ENCODE measurements at regions not wholly inside any gene's neighbourhood (a gene's known extent, or its start where the extent isn't known, plus 50 kb on each side); places are given as distances from the start of the nearest gene placed in this dataset.
"Not testable (repeated sequence)": the region's sequence is repeated elsewhere in the genome, so short reads cannot be mapped to it uniquely, and the experiment has no call there.

DNA sequence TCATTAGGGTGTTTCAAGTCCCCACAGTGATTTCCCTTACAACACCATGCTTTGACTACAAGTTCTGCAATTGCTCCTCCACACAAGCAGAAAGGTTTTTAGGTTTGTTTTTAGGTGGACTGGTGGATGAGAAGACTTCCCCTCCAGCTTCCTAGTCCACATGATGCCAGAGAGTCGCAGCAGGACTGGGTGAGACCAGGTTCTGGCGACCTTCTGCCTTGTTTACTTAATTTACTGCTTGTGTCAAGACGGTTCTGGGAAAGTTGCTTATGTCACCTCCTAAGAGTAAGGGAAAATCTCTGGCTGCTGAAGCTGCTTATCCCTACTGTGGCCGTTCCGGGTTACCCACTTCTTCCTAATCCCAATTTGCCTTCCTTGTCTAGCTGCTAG lies 76.4 kb downstream of the GLUL start:
- H4K20me1 ChIP-seq (ENCODE audit: insufficient read depth, low read length): no peaks in the 10 kb centered on the region
- TF ChIP-seq, protein P1, sequence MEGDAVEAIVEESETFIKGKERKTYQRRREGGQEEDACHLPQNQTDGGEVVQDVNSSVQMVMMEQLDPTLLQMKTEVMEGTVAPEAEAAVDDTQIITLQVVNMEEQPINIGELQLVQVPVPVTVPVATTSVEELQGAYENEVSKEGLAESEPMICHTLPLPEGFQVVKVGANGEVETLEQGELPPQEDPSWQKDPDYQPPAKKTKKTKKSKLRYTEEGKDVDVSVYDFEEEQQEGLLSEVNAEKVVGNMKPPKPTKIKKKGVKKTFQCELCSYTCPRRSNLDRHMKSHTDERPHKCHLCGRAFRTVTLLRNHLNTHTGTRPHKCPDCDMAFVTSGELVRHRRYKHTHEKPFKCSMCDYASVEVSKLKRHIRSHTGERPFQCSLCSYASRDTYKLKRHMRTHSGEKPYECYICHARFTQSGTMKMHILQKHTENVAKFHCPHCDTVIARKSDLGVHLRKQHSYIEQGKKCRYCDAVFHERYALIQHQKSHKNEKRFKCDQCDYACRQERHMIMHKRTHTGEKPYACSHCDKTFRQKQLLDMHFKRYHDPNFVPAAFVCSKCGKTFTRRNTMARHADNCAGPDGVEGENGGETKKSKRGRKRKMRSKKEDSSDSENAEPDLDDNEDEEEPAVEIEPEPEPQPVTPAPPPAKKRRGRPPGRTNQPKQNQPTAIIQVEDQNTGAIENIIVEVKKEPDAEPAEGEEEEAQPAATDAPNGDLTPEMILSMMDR (IDR thresholded peaks at IDR 0.05; ENCODE audit: low read length): no peak
- TF ChIP-seq EZH2 (IDR thresholded peaks at IDR 0.05; ENCODE audit: borderline replicate concordance, low read length): no peak
- no peak overlapping the region for H3K4me2 ChIP-seq (ENCODE audit: low read length)
- H3F3A ChIP-seq (ENCODE audit: insufficient read depth, low read length): no peaks in the 10 kb centered on the region
- no peak overlapping the region for H3K4me3 ChIP-seq (ENCODE audit: low read depth, low read length, poor library complexity, severe bottlenecking)
- H3K9me2 ChIP-seq (ENCODE audit: low read depth, low read length): no peaks in the 10 kb centered on the region
- H3K27ac ChIP-seq (ENCODE audit: low read depth, low read length, poor library complexity, severe bottlenecking): no peak overlapping the region
- H3K79me2 ChIP-seq (ENCODE audit: insufficient read depth, low read length): no peaks in the 10 kb centered on the region
- H3K9ac ChIP-seq (ENCODE audit: low read length): no peak overlapping the region
- no peaks in the 10 kb centered on the region for H3K9me3 ChIP-seq (ENCODE audit: low read length)
- no peak overlapping the region for H2AFZ ChIP-seq (ENCODE audit: low read length)
- H3K4me1 ChIP-seq (ENCODE audit: insufficient read depth, low read length, severe bottlenecking): no peaks in the 10 kb centered on the region
- no peaks in the 10 kb centered on the region for H3K36me3 ChIP-seq (ENCODE audit: insufficient read depth, low read length)
- no peaks in the 10 kb centered on the region for H3K27me3 ChIP-seq (ENCODE audit: insufficient read depth, low read length)

DNA sequence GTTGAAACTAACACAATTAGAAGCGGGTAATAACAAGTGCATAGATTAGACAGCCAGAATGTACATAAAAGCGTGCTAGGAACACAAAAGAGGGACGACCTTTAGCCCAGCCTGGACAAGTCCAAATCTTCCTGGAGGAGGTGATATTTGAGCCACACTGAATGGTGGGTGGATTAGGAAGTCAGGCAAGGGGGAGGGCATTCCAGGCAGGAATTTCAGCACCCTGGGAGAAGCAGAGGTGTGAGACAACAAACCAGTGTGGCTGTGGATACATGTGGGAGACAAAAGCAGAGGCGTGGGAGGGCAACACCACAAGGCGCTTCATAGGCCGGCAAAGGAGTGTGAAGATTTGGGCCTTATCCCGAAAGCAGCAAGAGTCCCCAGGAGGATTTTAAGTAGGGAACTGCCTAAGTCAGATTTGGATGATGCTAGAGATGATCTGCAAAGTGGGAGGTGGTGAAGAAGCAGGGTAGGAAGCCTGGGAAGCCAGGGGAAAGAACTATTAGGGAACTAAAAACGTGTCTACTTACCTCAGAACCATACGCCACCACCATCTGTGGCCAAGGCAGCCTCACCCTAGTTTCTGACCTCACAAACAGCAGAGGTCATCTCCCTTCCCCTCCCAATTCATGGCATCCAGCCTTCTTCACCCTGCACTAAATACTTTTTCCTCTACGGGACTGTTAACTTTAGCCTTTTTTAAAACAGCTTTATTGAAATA lies 81.8 kb downstream of the GLUL start:
- H3K4me1 ChIP-seq (ENCODE audit: insufficient read depth, low read length, severe bottlenecking): no peaks in the 10 kb centered on the region
- H3K79me2 ChIP-seq (ENCODE audit: insufficient read depth, low read length): no peaks in the 10 kb centered on the region
- H3K9me2 ChIP-seq (ENCODE audit: low read depth, low read length): no peaks in the 10 kb centered on the region
- no peak overlapping the region for H3K4me3 ChIP-seq (ENCODE audit: low read depth, low read length, poor library complexity, severe bottlenecking)
- H2AFZ ChIP-seq (ENCODE audit: low read length): no peak overlapping the region
- no peaks in the 10 kb centered on the region for H3K9me3 ChIP-seq (ENCODE audit: low read length)
- no peak overlapping the region for H3K4me2 ChIP-seq (ENCODE audit: low read length)
- no peaks in the 10 kb centered on the region for H3K36me3 ChIP-seq (ENCODE audit: insufficient read depth, low read length)
- no peaks in the 10 kb centered on the region for H4K20me1 ChIP-seq (ENCODE audit: insufficient read depth, low read length)
- H3K27me3 ChIP-seq (ENCODE audit: insufficient read depth, low read length): no peaks in the 10 kb centered on the region
- no peak overlapping the region for H3K9ac ChIP-seq (ENCODE audit: low read length)
- no peak overlapping the region for H3K27ac ChIP-seq (ENCODE audit: low read depth, low read length, poor library complexity, severe bottlenecking)
- TF ChIP-seq, protein P1 (IDR thresholded peaks at IDR 0.05; ENCODE audit: low read length): no peak
- TF ChIP-seq EZH2 (IDR thresholded peaks at IDR 0.05; ENCODE audit: borderline replicate concordance, low read length): no peak
- H3F3A ChIP-seq (ENCODE audit: insufficient read depth, low read length): no peaks in the 10 kb centered on the region

DNA sequence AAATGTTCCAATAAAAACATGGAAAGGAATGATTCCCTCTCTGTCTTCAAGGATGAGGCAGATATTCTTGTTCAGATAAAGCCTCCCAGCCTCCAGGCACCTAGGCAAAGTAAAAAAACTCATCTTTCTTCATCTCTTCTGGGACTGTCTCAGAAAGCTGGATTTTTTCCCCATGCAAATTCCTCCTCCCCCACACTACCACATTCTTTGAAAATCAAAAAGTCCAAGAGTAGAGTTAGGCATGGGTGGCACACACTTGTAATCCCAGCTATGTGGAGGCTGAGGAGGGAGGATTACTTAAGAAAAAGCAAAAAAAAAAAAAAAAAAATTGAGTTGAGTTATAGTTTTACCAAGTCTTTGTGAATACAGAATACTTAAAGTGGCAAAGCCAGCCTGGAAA lies 82.8 kb downstream of the GLUL start:
- H3F3A ChIP-seq (ENCODE audit: insufficient read depth, low read length): no peaks in the 10 kb centered on the region

DNA sequence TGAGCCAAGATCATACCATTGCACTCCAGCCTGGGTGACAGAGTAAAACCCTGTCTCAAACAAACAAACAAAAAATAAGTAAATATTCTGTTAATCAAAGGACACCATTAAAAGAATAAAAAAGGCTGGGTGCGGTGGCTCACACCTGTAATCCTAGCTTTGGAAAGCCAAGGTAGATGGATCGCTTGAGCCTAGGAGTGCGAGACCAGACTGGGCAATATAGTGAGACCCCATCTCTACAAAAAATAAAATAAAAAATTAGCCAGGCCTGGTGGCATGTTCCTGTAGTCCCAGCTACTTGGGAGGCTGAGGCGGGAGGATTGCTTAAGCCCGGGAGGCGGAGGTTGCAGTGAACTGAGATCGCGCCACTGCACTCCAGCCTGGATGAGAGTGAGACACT lies 84.1 kb downstream of the GLUL start:
- not testable (repeated sequence) for H3K9me2 ChIP-seq (ENCODE audit: low read depth, low read length); H3K4me3 ChIP-seq (ENCODE audit: low read depth, low read length, poor library complexity, severe bottlenecking); H3K4me2 ChIP-seq (ENCODE audit: low read length); H3K36me3 ChIP-seq (ENCODE audit: insufficient read depth, low read length); H3K27me3 ChIP-seq (ENCODE audit: insufficient read depth, low read length); H3K79me2 ChIP-seq (ENCODE audit: insufficient read depth, low read length); H2AFZ ChIP-seq (ENCODE audit: low read length); H3F3A ChIP-seq (ENCODE audit: insufficient read depth, low read length); H3K4me1 ChIP-seq (ENCODE audit: insufficient read depth, low read length, severe bottlenecking); H3K9me3 ChIP-seq (ENCODE audit: low read length); H3K27ac ChIP-seq (ENCODE audit: low read depth, low read length, poor library complexity, severe bottlenecking); H4K20me1 ChIP-seq (ENCODE audit: insufficient read depth, low read length); H3K9ac ChIP-seq (ENCODE audit: low read length)

More for the DNA sequence above, 82.8 kb downstream of the GLUL start:
- no peaks in the 10 kb centered on the region for H3K27me3 ChIP-seq (ENCODE audit: insufficient read depth, low read length)
- no peak for TF ChIP-seq EZH2 (IDR thresholded peaks at IDR 0.05; ENCODE audit: borderline replicate concordance, low read length)
- TF ChIP-seq, protein P1 (IDR thresholded peaks at IDR 0.05; ENCODE audit: low read length): no peak
- H3K9me3 ChIP-seq (ENCODE audit: low read length): no peaks in the 10 kb centered on the region
- no peaks in the 10 kb centered on the region for H4K20me1 ChIP-seq (ENCODE audit: insufficient read depth, low read length)
- no peak overlapping the region for H3K27ac ChIP-seq (ENCODE audit: low read depth, low read length, poor library complexity, severe bottlenecking)
- H3K4me3 ChIP-seq (ENCODE audit: low read depth, low read length, poor library complexity, severe bottlenecking): no peak overlapping the region
- H3K9ac ChIP-seq (ENCODE audit: low read length): no peak overlapping the region
- no peaks in the 10 kb centered on the region for H3K9me2 ChIP-seq (ENCODE audit: low read depth, low read length)
- no peaks in the 10 kb centered on the region for H3K36me3 ChIP-seq (ENCODE audit: insufficient read depth, low read length)
- H3K4me2 ChIP-seq (ENCODE audit: low read length): no peak overlapping the region
- no peaks in the 10 kb centered on the region for H3K79me2 ChIP-seq (ENCODE audit: insufficient read depth, low read length)
- no peak overlapping the region for H2AFZ ChIP-seq (ENCODE audit: low read length)
- no peaks in the 10 kb centered on the region for H3K4me1 ChIP-seq (ENCODE audit: insufficient read depth, low read length, severe bottlenecking)

All from OCI-LY1 (cell line).